ENCODE measurements at regions not wholly inside any gene's neighbourhood (a gene's known extent, or its start where the extent isn't known, plus 50 kb on each side); places are given as distances from the start of the nearest gene placed in this dataset.
"Not testable (repeated sequence)": the region's sequence is repeated elsewhere in the genome, so short reads cannot be mapped to it uniquely, and the experiment has no call there.

- no peak for DNase-seq
These were observed 616.7 kb downstream of the TDRD15 start for GRCh38 chr2:21740484-21740883.

GRCh38 chr2:21746499-21746898 lies 622.7 kb downstream of the TDRD15 start:
- DNase-seq: no peak

GRCh38 chr2:21748501-21748900 lies 624.7 kb downstream of the TDRD15 start:
- DNase-seq: no peak

GRCh38 chr2:21754164-21754788 lies 630.5 kb downstream of the TDRD15 start:
- no peak for DNase-seq

- no peak for DNase-seq
These were observed 634.1 kb downstream of the TDRD15 start for GRCh38 chr2:21757805-21758430.

- no peak for DNase-seq
These were observed 636.1 kb downstream of the TDRD15 start for GRCh38 chr2:21759819-21760218.

GRCh38 chr2:21761361-21761760 lies 637.6 kb downstream of the TDRD15 start:
- no peak for DNase-seq

GRCh38 chr2:21763501-21763900 lies 639.7 kb downstream of the TDRD15 start:
- DNase-seq: no peak

- DNase-seq: no peak
These were observed 647.0 kb downstream of the TDRD15 start for GRCh38 chr2:21770787-21771186.

GRCh38 chr2:21772624-21773023 lies 648.9 kb downstream of the TDRD15 start:
- DNase-seq: no peak

GRCh38 chr2:21773168-21773567 lies 649.4 kb downstream of the TDRD15 start:
- DNase-seq: no peak

- no peak for DNase-seq
These were observed 651.1 kb downstream of the TDRD15 start for GRCh38 chr2:21774691-21775368.

- DNase-seq: no peak
These were observed 656.0 kb downstream of the TDRD15 start for GRCh38 chr2:21779786-21780185.

GRCh38 chr2:21781962-21782361 lies 658.2 kb downstream of the TDRD15 start:
- no peak for DNase-seq

- DNase-seq: no peak
These were observed 659.1 kb downstream of the TDRD15 start for GRCh38 chr2:21782866-21783265.

GRCh38 chr2:21787941-21788340 lies 664.2 kb downstream of the TDRD15 start:
- no peak for DNase-seq

- not testable (repeated sequence) for DNase-seq
These were observed 666.5 kb downstream of the TDRD15 start for GRCh38 chr2:21790311-21790710.

- DNase-seq: no peak
These were observed 668.8 kb downstream of the TDRD15 start for GRCh38 chr2:21792571-21792970.

- no peak for DNase-seq
These were observed 669.7 kb downstream of the TDRD15 start for GRCh38 chr2:21793461-21793860.

- no peak for DNase-seq
These were observed 670.8 kb downstream of the TDRD15 start for GRCh38 chr2:21794611-21795010.

GRCh38 chr2:21800356-21800755 lies 676.6 kb downstream of the TDRD15 start:
- no peak for DNase-seq

GRCh38 chr2:21803550-21803949 lies 679.8 kb downstream of the TDRD15 start:
- DNase-seq: no peak

- DNase-seq: no peak
These were observed 680.4 kb downstream of the TDRD15 start for GRCh38 chr2:21804151-21804550.

GRCh38 chr2:21811541-21811940 lies 687.8 kb downstream of the TDRD15 start:
- DNase-seq: no peak
